GM12878 (cell line): ENCODE measurements at regions not wholly inside any gene's neighbourhood (a gene's known extent, or its start where the extent isn't known, plus 50 kb on each side); places are given as distances from the start of the nearest gene placed in this dataset.

Experiments
- ATAC-seq: fragments of 200-7000 bp; cut with Tn5 transposase; 3 replicates; pipeline ENCODE4 v1.9.1; 2020; ENCODE audit warnings: mild to moderate bottlenecking, moderate library complexity
- BruUV-seq: library from RNA; stranded (reverse); fragments of 400-500 nt; replicated peaks from 2 replicates; lab custom pipeline; 2021; lab: Mats Ljungman, UMichigan
- CTCF ChIA-PET: fragments of 300-600 bp; sonication (Branson Sonifier 250); formaldehyde crosslinking; extraction: SDS; loops from one replicate; lab custom pipeline; 2021; ENCODE audit warnings: inconsistent platforms; lab: Yijun Ruan, JAX
- POLR2A ChIA-PET: fragments of 350-600 bp; formaldehyde crosslinking; extraction: SDS; loops from one replicate; lab custom pipeline; 2021; ENCODE audit warnings: inconsistent platforms; lab: Charles Lee
- RAD21 ChIA-PET: fragments of 300-600 bp; sonication (Branson Sonifier 250); formaldehyde crosslinking; loops from one replicate; lab custom pipeline; 2023; ENCODE audit warnings: antibody characterized with exemption; ENCODE audit not compliant: unreplicated experiment; lab: Charles Lee
- SMC1A ChIA-PET: fragments of 300-600 bp; sonication (Branson Sonifier 250); formaldehyde crosslinking; loops from one replicate; lab custom pipeline; 2023; ENCODE audit not compliant: unreplicated experiment, uncharacterized antibody; lab: Charles Lee
- DNase-seq: peaks from one replicate; pipeline ENCODE4 v3.0.0-alpha.2; 2011; ENCODE audit warnings: low read depth, low spot score
- FAIRE-seq: peaks from 3 replicates; lab custom pipeline; 2011; peaks lifted over from hg19 to GRCh38; lab: Jason Lieb, UNC
- H2AFZ ChIP-seq: 2 replicates; pipeline ENCODE4 v1.6.0; 2011; ENCODE audit warnings: low read depth, low read length, control low read depth; ENCODE audit not compliant: control insufficient read depth
- H3K27ac ChIP-seq: 2 replicates; pipeline ENCODE4 v1.5.1; 2011; ENCODE audit warnings: control low read depth; ENCODE audit not compliant: control insufficient read depth, insufficient read depth
- H3K27me3 ChIP-seq, 2 experiments: replicated peaks in 1 of 2; 2 replicates each; pipeline versions ENCODE4 v1.6.0 to v1.6.1; 2011; ENCODE audit warnings: low read length in 1 of 2; ENCODE audit not compliant: control insufficient read depth in 2 of 2, insufficient read depth in 2 of 2
- H3K36me3 ChIP-seq, 2 experiments: 2 replicates each; pipeline ENCODE4 v1.5.1; 2011; ENCODE audit warnings: low read length in 1 of 2; ENCODE audit not compliant: control insufficient read depth in 2 of 2, insufficient read depth in 2 of 2
- H3K4me1 ChIP-seq: 2 replicates; pipeline ENCODE4 v1.6.1; 2011; ENCODE audit warnings: mild to moderate bottlenecking, low read length, moderate library complexity, mixed read lengths; ENCODE audit not compliant: control insufficient read depth, insufficient read depth
- H3K4me2 ChIP-seq: 2 replicates; pipeline ENCODE4 v1.6.0; 2011; ENCODE audit warnings: control low read depth; ENCODE audit not compliant: control insufficient read depth, insufficient read depth
- H3K4me3 ChIP-seq: fragments of 200-600 bp; sonication (generic); 2 replicates; pipeline ENCODE4 v1.5.1; 2016
- H3K79me2 ChIP-seq: 2 replicates; pipeline ENCODE4 v1.6.0; 2011; ENCODE audit warnings: low read length; ENCODE audit not compliant: control insufficient read depth, insufficient read depth
- H3K9ac ChIP-seq: 2 replicates; pipeline ENCODE4 v1.8.0; 2011; ENCODE audit warnings: low read length, control low read depth, mixed read lengths; ENCODE audit not compliant: control insufficient read depth, insufficient read depth
- H3K9me3 ChIP-seq: replicated peaks from 3 replicates; pipeline ENCODE4 v1.5.1; 2011; ENCODE audit warnings: mild to moderate bottlenecking, low read length; ENCODE audit not compliant: control insufficient read depth, insufficient read depth
- H4K20me1 ChIP-seq: 2 replicates; pipeline ENCODE4 v1.6.0; 2011; ENCODE audit not compliant: control insufficient read depth, insufficient read depth
- E2F4 ChIP-seq: IDR thresholded peaks from 2 replicates; pipeline ENCODE4 v1.6.1; 2012; ENCODE audit warnings: low read depth, low read length, improper control_type of control experiment
- HDGF ChIP-seq: fragments of 450-650 bp; IDR thresholded peaks from 2 replicates; pipeline ENCODE4 v1.6.1; 2016; ENCODE audit warnings: antibody characterized with exemption
- KLF5 ChIP-seq: fragments of 450-650 bp; IDR thresholded peaks from 2 replicates; pipeline ENCODE4 v1.6.1; 2014; ENCODE audit warnings: mild to moderate bottlenecking; ENCODE audit not compliant: partially characterized antibody
- NFIC ChIP-seq: IDR thresholded peaks from 2 replicates; pipeline ENCODE4 v1.6.1; 2012; ENCODE audit warnings: low read depth, mild to moderate bottlenecking, inconsistent platforms, low read length, moderate library complexity
- NKRF ChIP-seq: fragments of 450-650 bp; conservative IDR thresholded peaks from 2 replicates; pipeline ENCODE4 v1.6.1; 2017; ENCODE audit warnings: mild to moderate bottlenecking, moderate library complexity
- NR2C1 ChIP-seq: fragments of 450-650 bp; IDR thresholded peaks from 2 replicates; pipeline ENCODE4 v1.6.1; 2017; ENCODE audit warnings: antibody characterized with exemption, mild to moderate bottlenecking, moderate library complexity
- STAT1 ChIP-seq: fragments of 450-650 bp; conservative IDR thresholded peaks from 2 replicates; pipeline ENCODE4 v1.6.1; 2014; ENCODE audit warnings: antibody characterized with exemption, mild to moderate bottlenecking
- SUZ12 ChIP-seq: fragments of 200-600 bp; sonication (generic); IDR thresholded peaks from one replicate; pipeline ENCODE4 v1.6.1; 2018; ENCODE audit warnings: antibody characterized with exemption, mild to moderate bottlenecking; ENCODE audit not compliant: unreplicated experiment
- WGBS: methylation state at CpG from one replicate; pipeline ENCODE4 v1.1.6; 2016; ENCODE audit warnings: low lambda C conversion rate; ENCODE audit not compliant: insufficient replicate concordance, insufficient coverage; ENCODE audit errors: missing lambda C conversion rate; 5-methylcytosine and 5-hydroxymethylcytosine counted together
- in situ Hi-C: fragments of 300-500 bp; cut with MboI; formaldehyde crosslinking; loops from 9 replicates; pipeline ENCODE4 v1.14.3; 2018; ENCODE audit warnings: mixed read lengths
- intact Hi-C: fragments of 100-400 bp; cut with micrococcal nuclease; formaldehyde crosslinking; loops from one replicate; pipeline ENCODE4 v1.14.2; 2022; ENCODE audit not compliant: unreplicated experiment

GRCh38 chr14:50025073-50025472 is 91.3 kb downstream of the VCPKMT start:
- WGBS, result 96% methylated on average over 3 of the region's 3 CpGs
- CTCF ChIA-PET, result interaction anchor here (0.9 kb wide), 1 partner anchor 13 kb away, joined by 4 read pairs; no protein-coding TSS in a partner anchor
- in situ Hi-C loops (no loop called here), intact Hi-C loops (no loop called here)
- SMC1A ChIA-PET, result interaction anchor here (0.9 kb wide), 1 partner anchor 14 kb away, joined by 3 read pairs; no protein-coding TSS in a partner anchor
- Histone ChIP-seq H3K27ac (no peak overlapping the region), H4K20me1 (no peaks in the 10 kb centered on the region), H3K79me2 (no peaks in the 10 kb centered on the region), H2AFZ (no peak overlapping the region), H3K4me3 (no peak overlapping the region), H3K36me3 (no peaks in the 10 kb centered on the region), H3K9ac (no peak overlapping the region), H3K4me1 (peaks cover 14% of the 10 kb centered on the region), H3K4me2 (no peak overlapping the region), H3K9me3 (peaks cover 10% of the 10 kb centered on the region), H3K27me3 (no peaks in the 10 kb centered on the region)
- no peak for ATAC-seq
- no TSS peak for BruUV-seq
- FAIRE-seq, result no peak
- DNase-seq, result no peak
- POLR2A ChIA-PET, result interaction anchor here (2.4 kb wide), 1 partner anchor 11 kb away, joined by 12 read pairs; no protein-coding TSS in a partner anchor
- RAD21 ChIA-PET, result no interaction called here
- TF ChIP-seq NKRF (no peak), NR2C1 (no peak), HDGF (no peak), KLF5 (no peak)

GRCh38 chr14:50025776-50026175 is 90.6 kb downstream of the VCPKMT start:
- 96% methylated on average over 2 of the region's 2 CpGs for WGBS
- RAD21 ChIA-PET, result interaction anchor here (2.0 kb wide), 1 partner anchor 13 kb away, joined by 8 read pairs; no protein-coding TSS in a partner anchor
- Histone ChIP-seq H3K4me3 (no peak overlapping the region), H3K9me3 (peaks cover 7% of the 10 kb centered on the region; the same call in 2 of the 3 replicates), H3K9ac (no peak overlapping the region), H3K36me3 (no peaks in the 10 kb centered on the region), H4K20me1 (no peaks in the 10 kb centered on the region), H3K4me2 (no peak overlapping the region), H3K79me2 (no peaks in the 10 kb centered on the region), H3K4me1 (peaks cover 14% of the 10 kb centered on the region), H2AFZ (no peak overlapping the region), H3K27me3 (no peaks in the 10 kb centered on the region), H3K27ac (no peak overlapping the region)
- POLR2A ChIA-PET, result interaction anchor here (2.4 kb wide), 1 partner anchor 10 kb away, joined by 12 read pairs; no protein-coding TSS in a partner anchor
- TF ChIP-seq SUZ12 (no peak), STAT1 (no peak), NFIC (no peak), E2F4 (no peak)
- CTCF ChIA-PET, result no interaction called here
- SMC1A ChIA-PET, result interaction anchor here (2.2 kb wide), 1 partner anchor 16 kb away, joined by 5 read pairs; no protein-coding TSS in a partner anchor
- FAIRE-seq (no peak), DNase-seq (no peak), ATAC-seq (no peak)
- in situ Hi-C loops (no loop called here), intact Hi-C loops (no loop called here)
- BruUV-seq, result no TSS peak
